ENCODE measurements at regions not wholly inside any gene's neighbourhood (a gene's known extent, or its start where the extent isn't known, plus 50 kb on each side); places are given as distances from the start of the nearest gene placed in this dataset.

- TF ChIP-seq ZNF318 (CRISPR knock-in tag; IDR thresholded peaks at IDR 0.05) (no peak), ONECUT2 (CRISPR knock-in tag; IDR thresholded peaks at IDR 0.05) (no peak), ELF4 (CRISPR knock-in tag; IDR thresholded peaks at IDR 0.05; ENCODE audit: borderline replicate concordance) (no peak)
These were observed 230.4 kb upstream of the BMPER start (continued) for GRCh38 chr7:33674804-33675411.

DNA sequence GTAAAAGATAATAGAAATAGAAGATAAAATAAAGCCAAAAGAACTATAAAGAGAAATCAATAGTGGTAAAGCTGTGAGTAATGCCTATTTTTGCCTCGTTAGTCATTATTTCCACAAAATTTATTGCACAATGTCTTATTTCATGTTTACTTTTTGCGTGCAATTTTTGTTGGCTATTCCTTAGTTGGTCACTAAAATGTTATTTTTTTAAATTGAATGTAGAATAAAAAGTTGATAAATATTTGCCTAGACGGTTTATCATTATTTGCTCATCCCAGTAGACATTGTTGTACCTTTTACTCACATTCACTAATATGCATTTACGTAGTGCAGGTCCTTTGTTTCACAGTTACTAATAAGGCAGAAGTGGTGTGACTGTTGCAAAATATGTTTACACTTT, 227.8 kb upstream of the BMPER start:
- 40% methylated on average over 4 of the region's 4 CpGs for WGBS (ENCODE audit: low lambda C conversion rate)
- H3K4me1 ChIP-seq (ENCODE audit: insufficient read depth, low read length): 0 out of 2 replicates have a peak, but pooled peaks cover 9% of the 10 kb centered on the region
- H3K27me3 ChIP-seq (ENCODE audit: control insufficient read depth in 1 of 2, insufficient read depth in 2 of 2, low read length in 2 of 2): no peaks in the 10 kb centered on the region
- intact Hi-C loops (cut with micrococcal nuclease; ENCODE audit: unreplicated experiment): no loop called here
- ATAC-seq (no peak), FAIRE-seq (no peak), DNase-seq (ENCODE audit: low spot score) (no peak)
- H3K4me3 ChIP-seq (replicated peaks in 1 of 3; ENCODE audit: insufficient read depth in 1 of 3, low read depth in 2 of 3, low read length in 3 of 3): no peak overlapping the region
- no peaks in the 10 kb centered on the region for H3K36me3 ChIP-seq (replicated peaks in 1 of 2; ENCODE audit: control insufficient read depth in 1 of 2, insufficient read depth in 2 of 2, low read length in 2 of 2)
- no peak overlapping the region for H3K9ac ChIP-seq (ENCODE audit: insufficient read depth, low read depth, low read length)
- in situ Hi-C loops (cut with HindIII; ENCODE audit: extremely low pct_ligation_motif_present, low pct_unique_long_range_greater_than_20kb): no loop called here
- ChIA-PET POLR2A (no interaction called here), CTCF (ENCODE audit: low intra/inter-chr PET ratio, low total read pairs) (no interaction called here)
- BruUV-seq (replicated peaks): no TSS peak
- no peaks in the 10 kb centered on the region for H3K79me2 ChIP-seq (ENCODE audit: insufficient read depth, low read length)
- H4K20me1 ChIP-seq (ENCODE audit: insufficient read depth, low read length): no peaks in the 10 kb centered on the region
- TF ChIP-seq PHF8 (CRISPR knock-in tag; IDR thresholded peaks at IDR 0.05) (no peak), CEBPB (IDR thresholded peaks at IDR 0.05; ENCODE audit: borderline replicate concordance, low read depth, low read length) (peak; percentile 56; the same call in 1 of the 2 replicates)
- no peak overlapping the region for H3K27ac ChIP-seq (ENCODE audit: extremely low read length, insufficient read depth, low read length)
- no peak overlapping the region for H3K4me2 ChIP-seq (ENCODE audit: low read depth, low read length)
- no peaks in the 10 kb centered on the region for H3K9me3 ChIP-seq (ENCODE audit: low read length)
- H2AFZ ChIP-seq (ENCODE audit: low read length): no peak overlapping the region

Data from HepG2 (cell line).